Keratinocyte (primary cell): ENCODE measurements at regions not wholly inside any gene's neighbourhood (a gene's known extent, or its start where the extent isn't known, plus 50 kb on each side); places are given as distances from the start of the nearest gene placed in this dataset.

ENCODE experiments used
- DNase-seq: peaks from one replicate; pipeline ENCODE4 v3.0.0-alpha.2; 2011; ENCODE audit warnings: low read depth, missing footprints, low spot score
- FAIRE-seq: peaks from 2 replicates; lab custom pipeline; 2011; peaks lifted over from hg19 to GRCh38; lab: Jason Lieb, UNC
- H2AFZ ChIP-seq: 2 replicates; pipeline ENCODE4 v1.6.0; 2012; ENCODE audit warnings: low read length, control low read depth, inconsistent platforms; ENCODE audit not compliant: control insufficient read depth
- H3K27ac ChIP-seq: 2 replicates; pipeline ENCODE4 v1.5.1; 2011; ENCODE audit warnings: low read length; ENCODE audit not compliant: control insufficient read depth, insufficient read depth
- H3K27me3 ChIP-seq: 3 replicates; pipeline ENCODE4 v1.6.0; 2011; ENCODE audit warnings: low read length; ENCODE audit not compliant: control insufficient read depth, insufficient read depth; ENCODE audit errors: extremely low read depth
- H3K36me3 ChIP-seq, 2 experiments: 2 replicates in 1 of 2; 3 replicates in 1 of 2; pipeline ENCODE4 v1.5.1; 2011; ENCODE audit warnings: low read length in 2 of 2, mild to moderate bottlenecking in 1 of 2; ENCODE audit not compliant: control insufficient read depth in 2 of 2, insufficient read depth in 2 of 2; ENCODE audit errors: extremely low read depth in 1 of 2
- H3K4me1 ChIP-seq: 3 replicates; pipeline ENCODE4 v1.5.1; 2011; ENCODE audit warnings: low read length; ENCODE audit not compliant: control insufficient read depth, insufficient read depth; ENCODE audit errors: extremely low read depth
- H3K4me2 ChIP-seq: 3 replicates; pipeline ENCODE4 v1.6.0; 2011; ENCODE audit warnings: low read depth, low read length; ENCODE audit not compliant: control insufficient read depth, insufficient read depth; ENCODE audit errors: extremely low read depth
- H3K4me3 ChIP-seq, 3 experiments: fragments of 200-600 bp in 1 of 3; sonication (generic) in 1 of 3; 2 replicates in 2 of 3; 3 replicates in 1 of 3; pipeline ENCODE4 v1.5.1; 2011 to 2016; ENCODE audit warnings: low read length in 3 of 3, mild to moderate bottlenecking in 3 of 3, control low read depth in 2 of 3, inconsistent platforms in 1 of 3, low read depth in 1 of 3, mixed read lengths in 1 of 3, mixed run types in 1 of 3, moderate library complexity in 1 of 3; ENCODE audit not compliant: control insufficient read depth in 2 of 3, insufficient read depth in 2 of 3; ENCODE audit errors: extremely low read depth in 1 of 3
- H3K79me2 ChIP-seq: 2 replicates; pipeline ENCODE4 v1.6.0; 2012; ENCODE audit warnings: low read length; ENCODE audit not compliant: control insufficient read depth, insufficient read depth
- H3K9ac ChIP-seq: 3 replicates; pipeline ENCODE4 v1.6.0; 2011; ENCODE audit warnings: low read length; ENCODE audit not compliant: control insufficient read depth, insufficient read depth; ENCODE audit errors: extremely low read depth
- H3K9me1 ChIP-seq: 3 replicates; pipeline ENCODE4 v1.6.0; 2011; ENCODE audit warnings: low read length; ENCODE audit not compliant: control insufficient read depth, insufficient read depth; ENCODE audit errors: extremely low read depth
- H3K9me3 ChIP-seq: 2 replicates; pipeline ENCODE4 v1.5.1; 2012; ENCODE audit warnings: low read depth, low read length; ENCODE audit not compliant: control insufficient read depth
- H4K20me1 ChIP-seq: 3 replicates; pipeline ENCODE4 v1.6.0; 2011; ENCODE audit warnings: low read length; ENCODE audit not compliant: control insufficient read depth, insufficient read depth; ENCODE audit errors: extremely low read depth
- CTCF ChIP-seq, 3 experiments: IDR thresholded peaks in 1 of 3; conservative IDR thresholded peaks in 1 of 3; optimal IDR thresholded peaks in 1 of 3; 2 replicates in 2 of 3; 3 replicates in 1 of 3; pipeline versions ENCODE3 to v1.5.1; 2011; ENCODE audit warnings: low read length in 3 of 3, mild to moderate bottlenecking in 3 of 3, moderate library complexity in 2 of 3, control low read depth in 1 of 3, inconsistent platforms in 1 of 3; ENCODE audit not compliant: insufficient read depth in 2 of 3; ENCODE audit errors: extremely low read depth in 1 of 3
- EZH2 ChIP-seq: IDR thresholded peaks from one replicate; pipeline ENCODE4 v1.6.1; 2012; ENCODE audit warnings: inconsistent platforms, mild to moderate bottlenecking, low read length, moderate library complexity
- dilution Hi-C: fragments of 300-500 bp; cut with MboI; formaldehyde crosslinking; loops from one replicate; pipeline ENCODE4 v1.7.0; 2020; ENCODE audit warnings: low sequenced_read_pairs; ENCODE audit not compliant: extremely low pct_ligation_motif_present

- H3K79me2 ChIP-seq: no peaks in the 10 kb centered on the region
- no peak overlapping the region for H3K27ac ChIP-seq
- H3K4me2 ChIP-seq: no peak overlapping the region
- no peaks in the 10 kb centered on the region for H3K27me3 ChIP-seq
- H3K9ac ChIP-seq: no peak overlapping the region
- H3K4me1 ChIP-seq: no peaks in the 10 kb centered on the region
- no peaks in the 10 kb centered on the region for H4K20me1 ChIP-seq
- H3K4me3 ChIP-seq: no peak overlapping the region
- DNase-seq: no peak
- dilution Hi-C loops: no loop called here
- no peaks in the 10 kb centered on the region for H3K9me3 ChIP-seq
- no peak for FAIRE-seq
- no peak overlapping the region for H2AFZ ChIP-seq
- no peaks in the 10 kb centered on the region for H3K36me3 ChIP-seq
- H3K9me1 ChIP-seq: no peaks in the 10 kb centered on the region
- no peak for TF ChIP-seq CTCF (optimal IDR thresholded peaks at IDR 0.05 in 1 of 3, IDR thresholded peaks at IDR 0.05 in 1 of 3, conservative IDR thresholded peaks at IDR 0.05 in 1 of 3; ENCODE audit: extremely low read depth in 1 of 3, insufficient read depth in 2 of 3, low read length in 3 of 3)
- no peak for TF ChIP-seq EZH2
These were observed 119.7 kb upstream of the SEMA3A start for GRCh38 chr7:84314263-84314662.

GRCh38 chr7:84304407-84304806 lies 109.8 kb upstream of the SEMA3A start:
- no peak overlapping the region for H3K9ac ChIP-seq
- no peaks in the 10 kb centered on the region for H3K9me1 ChIP-seq
- no peak overlapping the region for H3K4me3 ChIP-seq
- peaks cover 10% of the 10 kb centered on the region for H3K4me1 ChIP-seq
- H3K4me2 ChIP-seq: no peak overlapping the region
- dilution Hi-C loops: no loop called here
- no peak for FAIRE-seq
- H2AFZ ChIP-seq: no peak overlapping the region
- H4K20me1 ChIP-seq: no peaks in the 10 kb centered on the region
- H3K27me3 ChIP-seq: no peaks in the 10 kb centered on the region
- no peak overlapping the region for H3K27ac ChIP-seq
- DNase-seq: no peak
- H3K9me3 ChIP-seq: no peaks in the 10 kb centered on the region
- no peaks in the 10 kb centered on the region for H3K79me2 ChIP-seq
- no peak for TF ChIP-seq EZH2
- no peak for TF ChIP-seq CTCF (optimal IDR thresholded peaks at IDR 0.05 in 1 of 3, IDR thresholded peaks at IDR 0.05 in 1 of 3, conservative IDR thresholded peaks at IDR 0.05 in 1 of 3; ENCODE audit: extremely low read depth in 1 of 3, insufficient read depth in 2 of 3, low read length in 3 of 3)
- no peaks in the 10 kb centered on the region for H3K36me3 ChIP-seq
